NCI-H460 (cell line): ENCODE measurements at regions not wholly inside any gene's neighbourhood (a gene's known extent, or its start where the extent isn't known, plus 50 kb on each side); places are given as distances from the start of the nearest gene placed in this dataset.
A peak's percentile ranks its signal among the peaks of the same experiment; 100 is the strongest.
"Not testable (repeated sequence)": the region's sequence is repeated elsewhere in the genome, so short reads cannot be mapped to it uniquely, and the experiment has no call there.

Source experiments
- DNase-seq: peaks from one replicate; pipeline ENCODE4 v3.0.0-alpha.2; 2016; ENCODE audit warnings: low read depth; ENCODE audit errors: extremely low read depth

GRCh38 chr5:158226496-158226895, 367.6 kb upstream of the CLINT1 start:
- no peak for DNase-seq

DNA sequence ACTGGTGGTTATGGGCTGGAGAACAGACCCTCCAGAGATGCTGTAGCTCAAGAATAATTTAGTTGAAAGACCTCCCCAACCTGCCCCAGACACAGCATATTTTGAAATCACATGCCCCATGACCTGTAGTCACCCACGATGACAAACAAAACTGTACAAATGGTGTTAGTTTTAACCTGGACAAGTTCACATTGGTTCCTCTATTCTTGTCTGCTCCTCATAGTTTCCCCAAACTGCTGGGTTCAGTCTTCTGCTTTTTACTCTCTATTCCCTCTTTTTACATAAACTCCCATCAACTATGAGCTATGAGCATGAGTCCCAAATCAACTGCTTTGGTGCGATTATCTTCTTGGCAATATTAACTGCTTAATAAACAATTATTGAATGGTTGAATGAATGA, 365.3 kb upstream of the CLINT1 start:
- DNase-seq: no peak

- no peak for DNase-seq
Observed at GRCh38 chr5:158223054-158223600, 364.2 kb upstream of the CLINT1 start.

GRCh38 chr5:158212917-158213316, 354.0 kb upstream of the CLINT1 start:
- no peak for DNase-seq

DNA sequence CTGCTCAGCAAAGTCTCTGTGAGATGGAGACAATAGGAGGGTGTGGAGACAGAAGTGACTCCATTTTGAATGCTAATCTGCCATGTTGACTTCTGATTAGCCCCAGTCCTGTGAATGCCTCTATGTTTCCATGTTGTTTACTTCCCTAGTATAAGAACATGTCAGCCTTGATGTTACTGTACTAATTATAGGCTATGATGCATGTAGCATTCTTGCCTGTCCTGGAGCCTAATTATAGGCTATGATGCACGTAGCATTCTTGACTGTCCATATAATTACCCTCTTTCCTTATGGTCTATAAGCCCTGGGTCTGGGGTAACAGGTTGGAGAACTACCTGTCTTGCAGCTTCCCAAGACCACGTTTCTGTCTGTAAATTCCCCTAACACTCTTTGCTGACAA, 353.3 kb upstream of the CLINT1 start:
- no peak for DNase-seq

GRCh38 chr5:158209219-158209908, 350.4 kb upstream of the CLINT1 start:
- no peak for DNase-seq

GRCh38 chr5:158207733-158208132, 348.8 kb upstream of the CLINT1 start:
- DNase-seq: no peak

DNA sequence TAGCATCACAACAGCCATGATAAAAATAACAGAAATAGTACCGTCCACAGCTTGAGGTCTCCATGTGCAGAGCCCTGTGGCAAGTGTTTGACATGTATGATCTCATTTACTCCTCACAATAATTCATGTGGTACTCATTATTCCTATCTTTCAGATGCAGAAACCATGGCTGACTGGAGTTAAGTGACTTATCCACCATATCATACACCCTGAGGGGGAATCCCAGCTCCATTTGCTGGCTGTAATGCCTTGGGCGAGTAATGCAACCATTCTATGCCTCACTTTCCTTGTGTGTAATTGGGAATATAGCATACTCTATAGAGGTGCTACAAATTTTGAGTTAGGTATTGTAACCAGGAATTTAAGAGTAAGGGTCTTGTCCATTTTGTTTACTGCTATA, 347.0 kb upstream of the CLINT1 start:
- DNase-seq: no peak

- DNase-seq: no peak
Observed at GRCh38 chr5:158203261-158203660, 344.3 kb upstream of the CLINT1 start.

GRCh38 chr5:158202801-158203200, 343.9 kb upstream of the CLINT1 start:
- DNase-seq: no peak

GRCh38 chr5:158200619-158201018, 341.7 kb upstream of the CLINT1 start:
- DNase-seq: no peak

DNA sequence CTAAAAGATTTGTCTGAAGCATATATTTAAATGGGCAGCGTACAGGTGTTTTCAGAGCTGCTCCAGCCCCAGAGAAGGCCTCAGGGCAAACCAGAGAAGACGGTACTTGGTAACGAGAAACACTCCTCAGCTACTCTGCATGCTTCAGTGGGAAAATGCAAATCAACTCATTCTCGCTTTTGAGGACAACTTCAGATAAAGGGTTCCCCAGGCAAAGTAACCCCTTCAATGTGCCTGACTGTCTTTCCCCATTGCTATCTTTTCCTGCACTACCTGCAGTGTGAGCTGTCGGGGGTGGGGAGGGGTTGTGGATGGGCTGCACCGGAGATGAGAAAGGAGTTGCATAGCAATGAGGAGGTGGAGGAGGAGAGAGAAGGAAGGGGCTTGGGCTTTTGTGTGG, 339.7 kb upstream of the CLINT1 start:
- DNase-seq: no peak

GRCh38 chr5:158195416-158196210, 336.7 kb upstream of the CLINT1 start:
- DNase-seq: no peak

DNA sequence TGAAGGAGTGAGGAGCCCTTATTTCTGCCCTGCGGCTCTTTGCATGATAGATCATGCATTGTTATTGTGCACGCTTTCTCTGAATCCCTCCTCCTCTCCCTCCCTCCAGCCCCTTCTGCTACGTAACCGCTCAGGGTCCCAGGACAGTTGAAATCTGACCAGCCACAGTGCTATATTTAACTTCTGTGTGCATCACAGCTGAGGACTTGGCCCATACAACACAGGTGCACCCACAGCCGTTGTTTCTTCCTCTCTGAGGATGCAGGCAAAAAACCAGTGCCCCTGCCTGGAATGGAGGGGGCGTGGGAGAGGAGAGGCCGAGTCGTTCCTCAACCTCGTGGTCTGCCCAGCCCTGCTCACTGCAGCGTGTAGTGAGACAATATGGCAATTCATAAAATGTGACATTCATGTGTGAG, 335.6 kb upstream of the CLINT1 start:
- no peak for DNase-seq

GRCh38 chr5:158193395-158193794, 334.4 kb upstream of the CLINT1 start:
- DNase-seq: not testable (repeated sequence)

GRCh38 chr5:158180407-158180806, 321.5 kb upstream of the CLINT1 start:
- DNase-seq: no peak

GRCh38 chr5:158179271-158179670, 320.3 kb upstream of the CLINT1 start:
- no peak for DNase-seq

- no peak for DNase-seq
Observed at GRCh38 chr5:158178535-158178934, 319.6 kb upstream of the CLINT1 start.

DNA sequence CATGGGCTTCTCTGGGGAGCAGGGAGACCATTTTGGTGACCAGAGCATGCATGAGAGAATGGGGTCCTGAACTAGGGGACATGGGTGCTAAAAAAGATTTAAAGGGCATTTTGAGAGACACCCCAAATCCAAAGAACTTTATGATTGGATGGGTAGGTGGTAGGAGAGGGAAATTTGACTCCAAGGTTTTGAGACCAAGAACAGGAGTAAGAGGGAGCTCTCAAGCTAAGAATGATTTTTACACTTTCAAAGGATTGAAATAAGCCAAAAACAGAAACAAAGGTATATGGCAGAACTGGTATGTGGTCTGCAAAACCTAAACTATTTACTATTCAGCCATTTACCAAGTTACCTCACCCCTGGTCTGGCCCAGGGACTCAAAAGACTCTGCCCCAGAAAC, 318.2 kb upstream of the CLINT1 start:
- no peak for DNase-seq

DNA sequence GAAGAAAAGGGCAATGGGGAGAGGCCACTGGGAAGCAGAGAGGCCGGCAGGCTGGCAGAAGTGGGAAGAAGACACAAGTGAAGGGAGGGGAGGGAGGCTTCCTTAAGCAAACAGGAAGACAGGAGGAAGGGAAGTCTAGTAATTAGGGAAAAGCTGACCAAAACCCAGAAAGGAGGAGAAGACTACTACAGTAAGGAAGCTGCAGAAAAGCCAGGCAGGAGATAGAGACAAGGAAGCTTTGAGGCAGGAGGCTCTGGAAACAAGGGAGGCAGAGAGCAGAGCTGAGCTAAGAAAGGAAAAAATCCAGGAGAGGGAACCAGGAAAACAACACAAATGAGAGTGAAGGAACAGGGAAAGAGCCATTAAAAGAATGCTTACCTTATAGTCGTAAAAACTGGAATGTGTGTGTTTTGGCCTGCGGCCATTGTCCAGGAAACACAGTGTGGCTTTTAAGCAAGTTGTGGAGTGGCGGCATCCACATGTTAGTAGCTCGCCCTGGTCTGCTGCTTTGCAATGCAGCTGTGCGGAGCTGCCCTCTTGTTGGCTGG, 317.1 kb upstream of the CLINT1 start:
- no peak for DNase-seq

GRCh38 chr5:158174918-158175851, 316.2 kb upstream of the CLINT1 start:
- peak; percentile 55 for DNase-seq
